ENCODE measurements at regions not wholly inside any gene's neighbourhood (a gene's known extent, or its start where the extent isn't known, plus 50 kb on each side); places are given as distances from the start of the nearest gene placed in this dataset.
A peak's percentile ranks its signal among the peaks of the same experiment; 100 is the strongest.
"Not testable (repeated sequence)": the region's sequence is repeated elsewhere in the genome, so short reads cannot be mapped to it uniquely, and the experiment has no call there.

- no peaks in the 10 kb centered on the region for H3K36me3 ChIP-seq
- 37 to 44% methylated on average over 1 of the region's 1 CpG for whole genome bisulfite sequencing, 2 donors
- no peaks in the 10 kb centered on the region for H3K9me3 ChIP-seq
- H3K27me3 ChIP-seq = no peaks in the 10 kb centered on the region
- DNase-seq (no peak), ATAC-seq (no peak)
- no peak overlapping the region for H3K4me3 ChIP-seq
- intact Hi-C loops (cut with DNase I) = no loop called here
- H3K4me1 ChIP-seq = peaks cover 0 to 17% (median 0%) of the 10 kb centered on the region in 9 donors
- H3K27ac ChIP-seq = peak overlapping the region in 1 of 10 donors; percentile 58
- no peak for TF ChIP-seq CTCF (IDR thresholded peaks at IDR 0.05)
Measured at GRCh38 chr5:50593681-50594080, 72.8 kb upstream of the PARP8 start.

GRCh38 chr5:50595199-50595598 lies 71.2 kb upstream of the PARP8 start:
- TF ChIP-seq CTCF (IDR thresholded peaks at IDR 0.05) = no peak
- ATAC-seq = no peak
- 55 to 58% methylated on average over 3 of the region's 3 CpGs for WGBS, 2 donors
- intact Hi-C loops (cut with DNase I) = no loop called here
- DNase-seq = no peak
- no peaks in the 10 kb centered on the region for H3K9me3 ChIP-seq
- no peaks in the 10 kb centered on the region for H3K27me3 ChIP-seq
- H3K36me3 ChIP-seq = no peaks in the 10 kb centered on the region
- peak overlapping the region in 1 of 10 donors; percentile 48 for H3K27ac ChIP-seq
- H3K4me3 ChIP-seq = no peak overlapping the region
- peaks cover 0 to 17% (median 0%) of the 10 kb centered on the region in 9 donors for H3K4me1 ChIP-seq

- 71 to 82% methylated on average over 7 of the region's 7 CpGs for WGBS, 2 donors
- H3K4me1 ChIP-seq; H3K4me3 ChIP-seq; H3K27ac ChIP-seq; H3K27me3 ChIP-seq; DNase-seq; H3K36me3 ChIP-seq; H3K9me3 ChIP-seq; intact Hi-C loops (cut with DNase I); ATAC-seq: not testable (repeated sequence)
Measured at GRCh38 chr5:50601576-50601975, 64.9 kb upstream of the PARP8 start.

GRCh38 chr5:50606179-50606578 lies 60.3 kb upstream of the PARP8 start:
- no peaks in the 10 kb centered on the region for H3K4me1 ChIP-seq
- peaks cover 0 to 3% (median 0%) of the 10 kb centered on the region in 7 donors for H3K27me3 ChIP-seq
- DNase-seq (no peak), ATAC-seq (no peak)
- no peaks in the 10 kb centered on the region for H3K36me3 ChIP-seq
- H3K4me3 ChIP-seq = no peak overlapping the region
- no peak overlapping the region for H3K27ac ChIP-seq
- 86 to 90% methylated on average over 1 of the region's 1 CpG for WGBS, 2 donors
- intact Hi-C loops (cut with DNase I) = no loop called here
- no peak for TF ChIP-seq CTCF (IDR thresholded peaks at IDR 0.05)
- H3K9me3 ChIP-seq = no peaks in the 10 kb centered on the region

- H3K27me3 ChIP-seq; H3K36me3 ChIP-seq; intact Hi-C loops (cut with DNase I); DNase-seq; H3K9me3 ChIP-seq; H3K4me3 ChIP-seq; ATAC-seq; H3K4me1 ChIP-seq; H3K27ac ChIP-seq: not testable (repeated sequence)
- 95 to 98% methylated on average over 17 of the region's 17 CpGs for WGBS, 2 donors
Measured at GRCh38 chr5:50607456-50607855, 59.0 kb upstream of the PARP8 start.

- ATAC-seq; H3K4me1 ChIP-seq; H3K36me3 ChIP-seq; H3K4me3 ChIP-seq; intact Hi-C loops (cut with DNase I); H3K27ac ChIP-seq; H3K9me3 ChIP-seq; H3K27me3 ChIP-seq: not testable (repeated sequence)
- 88 to 91% methylated on average over 48 to 49 of the region's 49 CpGs for WGBS, 2 donors
- peak in 1 of 2 donors; percentile 6 for DNase-seq
Measured at GRCh38 chr5:50607953-50608705, 58.3 kb upstream of the PARP8 start.

- H3K36me3 ChIP-seq; H3K4me3 ChIP-seq; H3K27me3 ChIP-seq; H3K9me3 ChIP-seq; DNase-seq; intact Hi-C loops (cut with DNase I); ATAC-seq; H3K27ac ChIP-seq; H3K4me1 ChIP-seq: not testable (repeated sequence)
- 76 to 81% methylated on average over 3 of the region's 3 CpGs for WGBS, 2 donors
Measured at GRCh38 chr5:50613057-50613456, 53.4 kb upstream of the PARP8 start.

Data from heart right ventricle (tissue), 16 donors.